Sigmoid colon (tissue), 4 donors: ENCODE measurements at regions not wholly inside any gene's neighbourhood (a gene's known extent, or its start where the extent isn't known, plus 50 kb on each side); places are given as distances from the start of the nearest gene placed in this dataset.

Source experiments
- EP300 ChIP-seq, 4 donors: sonication (generic); formaldehyde crosslinking; IDR thresholded peaks; one replicate each; pipeline ENCODE4 v1.6.1; 2017; ENCODE audit warnings: antibody characterized with exemption in 4 of 4
- POLR2AphosphoS5 ChIP-seq, 4 donors: sonication (generic); formaldehyde crosslinking; IDR thresholded peaks; one replicate each; pipeline ENCODE4 v1.6.1; 2017; ENCODE audit warnings: antibody characterized with exemption in 4 of 4

DNA sequence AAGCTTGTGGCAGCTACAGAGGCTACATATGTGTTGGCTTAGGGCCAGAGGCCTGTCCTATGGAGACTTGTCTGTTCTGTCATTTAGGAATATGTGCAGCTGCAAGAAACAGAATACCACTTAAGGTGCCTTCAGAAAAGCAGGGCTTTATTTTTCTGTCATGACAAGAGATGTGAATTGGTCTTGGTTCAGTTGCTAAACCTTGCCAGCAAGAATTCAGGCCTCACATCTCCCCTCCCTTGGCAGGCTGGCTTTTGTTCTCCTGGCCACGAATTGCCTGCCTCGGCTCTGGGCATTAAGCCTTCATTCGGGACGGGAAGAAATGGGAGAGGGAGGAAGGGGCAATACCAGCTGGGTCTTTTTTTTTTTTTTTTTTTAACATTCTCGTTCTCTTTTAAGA, 82.4 kb upstream of the TGM3 start:
- TF ChIP-seq EP300 (IDR thresholded peaks at IDR 0.05) (no peak), POLR2AphosphoS5 (IDR thresholded peaks at IDR 0.05) (no peak)
